DOHH2 (cell line): ENCODE measurements at regions not wholly inside any gene's neighbourhood (a gene's known extent, or its start where the extent isn't known, plus 50 kb on each side); places are given as distances from the start of the nearest gene placed in this dataset.

Source experiments
- CTCF ChIP-seq: fragments of 200-600 bp; sonication (generic); IDR thresholded peaks from one replicate; pipeline ENCODE4 v1.5.1; 2014; ENCODE audit warnings: antibody characterized with exemption, mild to moderate bottlenecking, low read depth, low read length; ENCODE audit not compliant: poor library complexity, severe bottlenecking
- EZH2phosphoT487 ChIP-seq: fragments of 200-600 bp; sonication (generic); IDR thresholded peaks from 2 replicates; pipeline ENCODE4 v1.6.1; 2017; ENCODE audit warnings: borderline replicate concordance, mild to moderate bottlenecking, antibody characterized with exemption, low read length, moderate library complexity, mixed read lengths

- TF ChIP-seq CTCF (no peak), EZH2phosphoT487 (no peak)
Measured at GRCh38 chr6:165858586-165858985, 195.5 kb upstream of the PDE10A start.
